HG03066 (cell line): ENCODE measurements at regions not wholly inside any gene's neighbourhood (a gene's known extent, or its start where the extent isn't known, plus 50 kb on each side); places are given as distances from the start of the nearest gene placed in this dataset.

Experiments
- ATAC-seq: cut with Tn5 transposase; IDR thresholded peaks from one replicate; pipeline ENCODE4 v1.9.1; 2021; ENCODE audit warnings: low read depth; ENCODE audit not compliant: unreplicated experiment

GRCh38 chr2:163541943-163542342 lies 193.9 kb downstream of the FIGN start:
- no peak for ATAC-seq

- no peak for ATAC-seq
Measured at GRCh38 chr2:163541495-163541894, 194.3 kb downstream of the FIGN start.

DNA sequence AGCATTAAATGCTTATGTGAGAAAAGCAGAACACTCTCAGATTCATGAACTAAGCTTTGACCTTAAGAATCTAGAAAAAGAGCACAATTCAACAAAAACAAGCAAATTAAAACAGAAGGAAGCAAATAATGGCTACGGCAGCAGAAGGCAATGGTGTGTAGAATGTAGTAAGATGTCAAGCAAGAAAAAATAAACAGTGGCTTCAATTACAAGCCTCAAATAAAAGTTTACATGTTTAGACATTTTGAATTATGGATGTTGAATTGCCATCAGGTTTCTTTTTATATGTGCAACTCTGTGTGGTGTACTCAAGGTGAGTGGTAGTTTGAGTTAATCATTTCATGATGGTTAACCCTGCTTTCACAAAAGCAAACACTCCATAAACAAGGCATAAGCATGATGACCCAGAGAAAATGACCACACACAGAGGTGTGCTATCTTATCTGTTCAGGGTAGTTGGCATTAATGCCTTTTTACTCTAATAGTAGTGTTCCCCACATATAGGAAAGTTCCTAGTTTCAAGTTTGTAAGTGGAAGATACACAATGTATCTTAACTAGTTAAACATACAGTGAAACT lies 207.1 kb downstream of the FIGN start:
- ATAC-seq, result no peak

- no peak for ATAC-seq
Measured at GRCh38 chr2:163527381-163527780, 208.4 kb downstream of the FIGN start.

- ATAC-seq, result no peak
Measured at GRCh38 chr2:163518762-163519161, 217.0 kb downstream of the FIGN start.

GRCh38 chr2:163515836-163516235 lies 220.0 kb downstream of the FIGN start:
- ATAC-seq, result no peak

- no peak for ATAC-seq
Measured at GRCh38 chr2:163505281-163505680, 230.5 kb downstream of the FIGN start.

GRCh38 chr2:163493359-163494298 lies 242.2 kb downstream of the FIGN start:
- ATAC-seq, result no peak

- no peak for ATAC-seq
Measured at GRCh38 chr2:163491850-163492249, 244.0 kb downstream of the FIGN start.

DNA sequence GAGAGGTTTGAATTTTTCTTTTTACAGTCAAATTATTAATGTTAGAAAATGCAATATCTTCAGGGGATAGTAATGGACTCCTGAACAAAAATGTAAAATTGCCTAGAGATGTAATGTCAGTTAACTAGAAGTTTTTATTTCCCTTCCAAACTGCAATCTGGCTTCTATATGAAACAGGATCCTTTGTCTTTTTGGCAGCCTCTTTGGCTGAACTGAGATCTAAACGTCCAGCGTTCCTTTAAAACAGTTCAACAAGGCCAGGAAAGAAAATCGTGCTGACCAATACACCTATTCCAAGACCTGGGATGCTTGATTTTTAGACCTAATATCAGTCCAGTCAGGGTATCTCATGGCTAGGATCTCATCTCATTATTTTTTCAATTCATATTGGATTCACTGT lies 245.5 kb downstream of the FIGN start:
- ATAC-seq, result no peak

DNA sequence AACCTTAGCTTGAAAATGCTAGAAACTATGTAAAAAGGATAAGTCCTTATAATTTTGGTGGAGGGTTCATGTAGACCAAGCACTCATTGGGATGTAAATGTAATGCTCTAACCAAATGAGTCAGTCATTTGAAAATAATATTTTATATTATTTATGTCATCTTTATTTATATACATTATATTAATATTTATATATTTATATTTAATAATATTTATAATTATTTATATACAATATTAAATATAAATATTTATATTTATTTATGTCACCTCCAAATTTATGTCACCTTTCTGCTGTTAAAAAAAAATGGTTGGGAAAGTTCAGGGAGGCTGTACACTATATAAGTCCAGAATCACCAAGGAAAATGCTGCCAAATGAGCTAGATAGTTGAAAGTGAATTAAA lies 254.3 kb downstream of the FIGN start:
- no peak for ATAC-seq

DNA sequence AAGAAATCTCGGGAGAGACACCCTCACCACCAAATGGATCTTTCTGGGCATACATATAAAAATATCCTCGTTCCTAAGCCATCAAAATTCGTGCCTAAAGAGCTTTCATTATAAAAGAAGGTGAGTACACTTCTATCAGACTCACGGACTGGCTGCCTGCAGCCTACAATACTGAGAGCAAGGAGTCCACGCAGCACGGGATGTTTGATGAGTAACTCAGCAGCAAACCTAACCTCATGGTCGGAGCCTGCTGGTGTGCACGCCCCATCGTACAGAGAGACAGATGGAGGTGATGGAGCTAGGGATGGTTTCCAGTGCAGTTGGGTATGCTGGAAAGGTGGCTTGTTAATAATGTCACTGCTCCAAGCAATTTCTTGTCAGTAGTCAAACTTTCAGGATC lies 256.2 kb downstream of the FIGN start:
- ATAC-seq, result no peak

DNA sequence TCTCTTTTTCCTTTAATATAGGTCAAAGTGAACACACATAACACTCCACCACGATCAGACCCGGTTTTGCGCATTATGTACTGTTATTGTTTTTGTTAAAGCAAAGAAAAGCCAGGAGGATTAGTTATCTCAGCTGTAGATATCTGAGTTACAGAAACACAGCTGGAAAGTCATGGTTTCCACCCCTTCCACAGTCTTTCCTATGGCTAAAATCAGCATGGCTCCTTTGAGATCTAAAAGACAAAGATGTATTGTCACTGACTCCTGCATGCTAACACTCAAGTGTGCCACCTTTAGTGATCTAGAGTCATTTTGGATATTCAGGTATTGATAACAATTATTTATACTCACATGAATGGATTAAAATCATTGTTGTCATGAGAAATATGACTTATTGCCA lies 260.0 kb downstream of the FIGN start:
- no peak for ATAC-seq

GRCh38 chr2:163474889-163475288 lies 260.9 kb downstream of the FIGN start:
- no peak for ATAC-seq

DNA sequence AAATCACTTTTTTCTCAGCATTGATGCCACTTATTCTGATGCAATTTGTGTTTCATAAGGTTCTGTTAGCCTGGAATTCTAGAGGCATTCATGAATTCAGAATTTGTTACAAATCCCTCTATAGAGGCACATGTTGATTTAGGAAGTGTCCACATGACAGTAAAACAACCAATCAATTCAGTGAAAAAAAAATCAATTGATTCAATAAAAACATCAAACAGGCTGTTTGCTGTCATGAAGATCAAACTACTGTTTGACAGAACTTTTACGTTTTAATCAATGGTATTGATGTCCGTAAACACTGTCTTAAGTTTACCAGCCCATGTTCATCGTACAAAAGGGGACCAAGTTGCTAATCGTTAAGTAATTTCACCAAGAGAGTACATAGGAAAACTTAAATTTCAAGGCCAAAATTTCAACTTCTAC lies 261.5 kb downstream of the FIGN start:
- ATAC-seq, result no peak

DNA sequence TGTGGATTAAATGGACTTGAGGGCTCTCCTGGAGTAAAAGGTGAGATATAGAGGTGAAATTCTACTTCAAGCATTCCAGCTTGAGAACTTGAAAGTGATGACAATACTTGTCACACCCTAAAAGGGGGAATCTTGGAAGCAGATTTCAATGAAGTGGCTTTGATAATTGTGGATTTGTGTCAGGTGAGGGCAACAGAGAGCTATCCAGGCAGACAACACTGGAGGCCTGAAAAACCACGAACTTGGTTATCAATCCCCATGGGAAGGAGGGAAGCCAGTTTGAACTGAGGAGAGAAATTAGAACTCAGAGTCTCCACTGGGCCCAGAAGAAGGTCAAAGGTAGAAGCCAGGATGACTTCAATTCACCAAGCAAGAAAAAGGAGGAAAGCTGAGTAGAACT lies 263.9 kb downstream of the FIGN start:
- ATAC-seq, result no peak

DNA sequence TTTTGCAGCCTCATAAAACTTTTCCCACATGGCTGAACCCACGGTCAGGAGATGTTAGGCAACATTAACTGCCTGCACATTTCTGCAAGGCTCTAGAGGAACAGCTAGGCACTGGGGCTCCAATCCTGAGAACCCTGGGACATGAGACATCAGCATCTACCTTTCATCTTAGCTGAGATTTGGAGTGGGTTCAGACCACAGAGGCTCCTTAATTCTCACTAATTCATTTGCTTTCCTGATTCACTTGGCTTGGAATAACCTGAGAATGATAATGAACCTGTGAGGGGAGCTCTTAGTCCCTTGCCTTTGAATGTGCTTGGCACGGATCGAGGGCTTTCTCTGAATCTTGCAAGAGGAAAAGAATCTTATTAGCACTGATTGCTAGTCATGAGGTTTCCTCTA lies 266.2 kb downstream of the FIGN start:
- no peak for ATAC-seq

- ATAC-seq, result no peak
Measured at GRCh38 chr2:163467251-163467630, 268.6 kb downstream of the FIGN start.

DNA sequence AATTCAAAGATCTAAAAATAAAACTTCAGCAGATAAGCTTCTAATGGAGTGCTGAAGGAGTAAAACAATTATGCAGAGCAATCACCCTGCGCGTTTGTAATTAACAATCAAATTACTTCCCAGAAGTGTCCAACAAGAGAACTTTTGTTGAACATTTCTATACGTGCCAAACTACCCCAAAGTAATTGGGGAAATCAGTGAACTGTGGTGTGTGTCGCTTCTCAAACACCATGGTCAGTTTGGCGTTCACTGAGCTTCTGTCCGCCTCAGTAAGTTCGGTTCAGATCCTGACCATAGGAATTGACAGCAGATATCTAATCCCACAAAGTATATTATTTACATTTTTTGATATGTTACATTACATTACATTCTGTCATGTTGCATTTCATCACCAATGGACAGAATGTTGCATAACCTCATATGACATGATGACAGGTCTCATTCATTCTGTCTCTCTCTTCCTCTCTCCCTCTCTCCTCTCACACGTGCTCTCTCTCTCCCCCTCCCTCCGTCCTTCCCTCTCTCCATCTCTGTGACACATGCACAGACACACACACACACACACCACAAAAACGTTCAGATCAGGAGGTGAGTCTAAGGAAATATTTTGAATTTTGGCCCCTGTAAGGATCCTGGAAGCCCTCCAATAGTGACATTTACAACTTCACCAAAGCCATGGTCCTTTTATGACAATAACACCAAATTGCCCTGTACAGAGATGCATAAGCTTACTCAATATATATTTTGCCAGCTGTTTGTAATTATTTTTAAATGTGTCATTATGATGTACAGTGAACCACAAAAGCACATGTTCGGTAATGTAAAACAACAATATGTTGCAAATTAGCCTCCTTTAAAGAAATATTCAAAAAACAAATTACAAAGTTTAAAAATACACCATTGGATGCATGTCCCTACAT lies 269.2 kb downstream of the FIGN start:
- ATAC-seq, result no peak

- ATAC-seq, result no peak
Measured at GRCh38 chr2:163465440-163465839, 270.4 kb downstream of the FIGN start.

DNA sequence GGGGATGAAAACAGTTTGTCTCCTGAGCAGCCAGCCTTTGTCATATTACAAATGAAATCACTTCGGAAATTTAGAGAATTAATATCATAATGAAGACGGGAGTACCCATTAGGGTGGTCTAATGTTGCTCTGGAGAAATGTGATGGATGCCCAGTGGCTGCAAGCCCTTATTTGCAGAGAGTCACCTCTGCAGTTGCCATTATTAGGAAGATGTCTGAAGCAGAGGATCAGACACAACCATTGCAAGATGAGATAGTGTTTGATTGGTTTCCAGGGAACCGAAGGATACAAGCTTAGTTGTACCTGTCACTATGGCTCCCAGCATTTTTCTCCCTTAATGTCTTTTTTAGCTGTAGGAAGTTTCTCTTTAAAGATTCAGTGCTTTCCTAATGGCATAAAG lies 272.4 kb downstream of the FIGN start:
- ATAC-seq, result no peak
